WTC11 (cell line): ENCODE measurements at regions not wholly inside any gene's neighbourhood (a gene's known extent, or its start where the extent isn't known, plus 50 kb on each side); places are given as distances from the start of the nearest gene placed in this dataset.

Experiments used
- AFF4 ChIP-seq: sonication (generic); formaldehyde crosslinking; IDR thresholded peaks from 2 replicates; pipeline ENCODE4 v1.8.1; 2023; ENCODE audit warnings: mild to moderate bottlenecking, missing genetic modification reagents, borderline replicate concordance
- CTCF ChIP-seq: fragments of 200-600 bp; IDR thresholded peaks from 2 replicates; pipeline ENCODE4 v1.8.0; 2022; ENCODE audit warnings: antibody characterized with exemption
- ETV6 ChIP-seq: sonication (generic); formaldehyde crosslinking; IDR thresholded peaks from 2 replicates; pipeline ENCODE4 v1.8.1; 2022; ENCODE audit warnings: mild to moderate bottlenecking, missing genetic modification reagents
- GRHL2 ChIP-seq: fragments of 250-450 bp; sonication (Bioruptor Pico); IDR thresholded peaks from 2 replicates; pipeline ENCODE4 v1.8.0; 2022; ENCODE audit warnings: mild to moderate bottlenecking, moderate library complexity; ENCODE audit not compliant: insufficient replicate concordance, severe bottlenecking
- JUN ChIP-seq: sonication (generic); formaldehyde crosslinking; IDR thresholded peaks from 2 replicates; pipeline ENCODE4 v1.8.0; 2023; ENCODE audit warnings: mild to moderate bottlenecking, missing genetic modification reagents
- NR2C2 ChIP-seq: sonication (generic); formaldehyde crosslinking; IDR thresholded peaks from 2 replicates; pipeline ENCODE4 v1.8.0; 2022; ENCODE audit warnings: mild to moderate bottlenecking, missing genetic modification reagents
- PRDM15 ChIP-seq: sonication (generic); formaldehyde crosslinking; IDR thresholded peaks from 2 replicates; pipeline ENCODE4 v1.8.0; 2022; ENCODE audit warnings: missing genetic modification reagents
- SMAD3 ChIP-seq: sonication (generic); formaldehyde crosslinking; IDR thresholded peaks from 2 replicates; pipeline ENCODE4 v1.8.0; 2022; ENCODE audit warnings: missing genetic modification reagents, mild to moderate bottlenecking, borderline replicate concordance
- TCF7 ChIP-seq: sonication (generic); formaldehyde crosslinking; IDR thresholded peaks from 2 replicates; pipeline ENCODE4 v1.8.0; 2022; ENCODE audit warnings: mild to moderate bottlenecking, low read depth, missing genetic modification reagents, moderate library complexity
- ZNF263 ChIP-seq: sonication (generic); formaldehyde crosslinking; IDR thresholded peaks from 2 replicates; pipeline ENCODE4 v1.8.1; 2022; ENCODE audit warnings: low read depth, mild to moderate bottlenecking, moderate library complexity, missing genetic modification reagents
- ZNF281 ChIP-seq: sonication (generic); formaldehyde crosslinking; IDR thresholded peaks from 2 replicates; pipeline ENCODE4 v1.8.0; 2023; ENCODE audit warnings: mild to moderate bottlenecking, missing genetic modification reagents

- no peak for TF ChIP-seq CTCF
- no peak for TF ChIP-seq NR2C2 (CRISPR knock-in tag)
- TF ChIP-seq PRDM15 (CRISPR knock-in tag): no peak
- TF ChIP-seq ETV6 (CRISPR knock-in tag): no peak
- TF ChIP-seq TCF7 (CRISPR knock-in tag): no peak
- no peak for TF ChIP-seq ZNF263 (CRISPR knock-in tag)
- no peak for TF ChIP-seq AFF4 (CRISPR knock-in tag)
- TF ChIP-seq ZNF281: no peak
- no peak for TF ChIP-seq SMAD3 (CRISPR knock-in tag)
- TF ChIP-seq JUN (CRISPR knock-in tag): no peak
- TF ChIP-seq GRHL2 (CRISPR knock-in tag): no peak
These were observed 135.2 kb upstream of the IL12A start for GRCh38 chr3:159853506-159853864.
